NCI-H82 (cell line): ENCODE measurements at regions not wholly inside any gene's neighbourhood (a gene's known extent, or its start where the extent isn't known, plus 50 kb on each side); places are given as distances from the start of the nearest gene placed in this dataset.

Source experiments
- DNase-seq: peaks from one replicate; lab custom pipeline; 2025; lab: John Stamatoyannopoulos, UW

GRCh38 chr5:8241076-8241475 lies 372.1 kb downstream of the MTRR start:
- no peak for DNase-seq

- no peak for DNase-seq
These were observed 372.6 kb downstream of the MTRR start for GRCh38 chr5:8241558-8241957.

GRCh38 chr5:8247049-8247899 lies 378.3 kb downstream of the MTRR start:
- DNase-seq, result no peak

- no peak for DNase-seq
These were observed 384.4 kb downstream of the MTRR start for GRCh38 chr5:8253376-8253775.

- no peak for DNase-seq
These were observed 385.7 kb downstream of the MTRR start for GRCh38 chr5:8254674-8255073.

GRCh38 chr5:8258801-8259200 lies 389.9 kb downstream of the MTRR start:
- no peak for DNase-seq

- DNase-seq, result no peak
These were observed 401.3 kb downstream of the MTRR start for GRCh38 chr5:8270246-8270645.

GRCh38 chr5:8280711-8281363 lies 411.9 kb downstream of the MTRR start:
- no peak for DNase-seq

- DNase-seq, result no peak
These were observed 419.4 kb downstream of the MTRR start for GRCh38 chr5:8288334-8288733.

GRCh38 chr5:8288897-8289516 lies 420.1 kb downstream of the MTRR start:
- DNase-seq, result no peak

GRCh38 chr5:8289779-8290178 lies 420.8 kb downstream of the MTRR start:
- no peak for DNase-seq

- DNase-seq, result no peak
These were observed 421.8 kb downstream of the MTRR start for GRCh38 chr5:8290721-8291120.

- DNase-seq, result no peak
These were observed 422.7 kb downstream of the MTRR start for GRCh38 chr5:8291641-8292040.

- no peak for DNase-seq
These were observed 426.2 kb downstream of the MTRR start for GRCh38 chr5:8295141-8295540.

GRCh38 chr5:8299716-8300115 lies 430.8 kb downstream of the MTRR start:
- DNase-seq, result no peak

GRCh38 chr5:8304341-8304740 lies 435.4 kb downstream of the MTRR start:
- no peak for DNase-seq

- no peak for DNase-seq
These were observed 437.4 kb downstream of the MTRR start for GRCh38 chr5:8306288-8306896.

- no peak for DNase-seq
These were observed 446.0 kb downstream of the MTRR start for GRCh38 chr5:8314965-8315364.

- DNase-seq, result no peak
These were observed 447.8 kb downstream of the MTRR start for GRCh38 chr5:8316608-8317280.

- DNase-seq, result no peak
These were observed 448.4 kb downstream of the MTRR start for GRCh38 chr5:8317335-8317734.

- no peak for DNase-seq
These were observed 451.3 kb downstream of the MTRR start for GRCh38 chr5:8320244-8320643.

- DNase-seq, result no peak
These were observed 452.3 kb downstream of the MTRR start for GRCh38 chr5:8321272-8321671.
